H1 (cell line): ENCODE measurements at regions not wholly inside any gene's neighbourhood (a gene's known extent, or its start where the extent isn't known, plus 50 kb on each side); places are given as distances from the start of the nearest gene placed in this dataset.

Experiments
- BRCA1 ChIP-seq: IDR thresholded peaks from 2 replicates; pipeline ENCODE4 v1.6.1; 2012; ENCODE audit warnings: low read depth, low read length, improper control_type of control experiment
- POLR2A ChIP-seq, 2 experiments: IDR thresholded peaks; 1 replicate in 1 of 2; 2 replicates in 1 of 2; pipeline ENCODE4 v1.6.1; 2011; ENCODE audit warnings: low read depth in 2 of 2, low read length in 2 of 2, mild to moderate bottlenecking in 2 of 2; ENCODE audit errors: control extremely low read depth in 1 of 2
- SIRT6 ChIP-seq: IDR thresholded peaks from one replicate; pipeline ENCODE4 v1.7.1; 2012; ENCODE audit warnings: low read length, inconsistent platforms
- TF ChIP-seq, protein P1 (sequence below), 3 experiments: IDR thresholded peaks; 1 replicate in 2 of 3; 2 replicates in 1 of 3; pipeline versions ENCODE4 v1.5.1 to v1.6.1; 2011; ENCODE audit warnings: low read length in 3 of 3, mild to moderate bottlenecking in 3 of 3, inconsistent platforms in 2 of 3, low read depth in 1 of 3, moderate library complexity in 1 of 3; ENCODE audit not compliant: insufficient read depth in 1 of 3; ENCODE audit errors: control extremely low read depth in 1 of 3

DNA sequence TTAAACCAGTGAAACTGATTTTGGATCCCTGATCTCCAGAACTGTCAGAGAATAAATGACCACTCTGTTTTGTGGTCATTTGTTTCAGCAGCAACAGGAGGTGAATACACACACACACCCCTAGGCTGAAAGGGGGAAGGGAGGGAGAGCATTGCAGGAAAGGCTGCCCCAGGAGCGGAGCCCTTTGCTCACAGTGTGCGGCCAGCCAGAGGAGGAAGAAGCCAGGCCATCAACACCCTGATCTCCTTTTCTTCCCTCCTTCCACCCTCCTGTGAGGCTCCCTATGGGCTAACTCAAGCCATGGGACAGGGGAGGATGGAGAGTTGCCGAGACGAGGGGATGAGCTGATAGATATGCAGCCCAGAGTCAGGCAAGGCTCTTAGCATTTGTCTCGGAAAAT is 211.9 kb downstream of the TBX5 start:
- TF ChIP-seq, protein P1, sequence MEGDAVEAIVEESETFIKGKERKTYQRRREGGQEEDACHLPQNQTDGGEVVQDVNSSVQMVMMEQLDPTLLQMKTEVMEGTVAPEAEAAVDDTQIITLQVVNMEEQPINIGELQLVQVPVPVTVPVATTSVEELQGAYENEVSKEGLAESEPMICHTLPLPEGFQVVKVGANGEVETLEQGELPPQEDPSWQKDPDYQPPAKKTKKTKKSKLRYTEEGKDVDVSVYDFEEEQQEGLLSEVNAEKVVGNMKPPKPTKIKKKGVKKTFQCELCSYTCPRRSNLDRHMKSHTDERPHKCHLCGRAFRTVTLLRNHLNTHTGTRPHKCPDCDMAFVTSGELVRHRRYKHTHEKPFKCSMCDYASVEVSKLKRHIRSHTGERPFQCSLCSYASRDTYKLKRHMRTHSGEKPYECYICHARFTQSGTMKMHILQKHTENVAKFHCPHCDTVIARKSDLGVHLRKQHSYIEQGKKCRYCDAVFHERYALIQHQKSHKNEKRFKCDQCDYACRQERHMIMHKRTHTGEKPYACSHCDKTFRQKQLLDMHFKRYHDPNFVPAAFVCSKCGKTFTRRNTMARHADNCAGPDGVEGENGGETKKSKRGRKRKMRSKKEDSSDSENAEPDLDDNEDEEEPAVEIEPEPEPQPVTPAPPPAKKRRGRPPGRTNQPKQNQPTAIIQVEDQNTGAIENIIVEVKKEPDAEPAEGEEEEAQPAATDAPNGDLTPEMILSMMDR (IDR thresholded peaks at IDR 0.05; ENCODE audit: control extremely low read depth in 1 of 3, insufficient read depth in 1 of 3, low read depth in 1 of 3, low read length in 3 of 3) = no peak
- no peak for TF ChIP-seq SIRT6
- no peak for TF ChIP-seq POLR2A (IDR thresholded peaks at IDR 0.05; ENCODE audit: control extremely low read depth in 1 of 2, low read depth in 2 of 2, low read length in 2 of 2)
- TF ChIP-seq BRCA1 = no peak
